Stimulated activated CD4-positive, alpha-beta T cell treated with anti-CD3 and anti-CD28 coated beads, Interleukin-1b, Interleukin-23, amount 100 ng/mL, for 1 hour (primary cell): ENCODE measurements at regions not wholly inside any gene's neighbourhood (a gene's known extent, or its start where the extent isn't known, plus 50 kb on each side); places are given as distances from the start of the nearest gene placed in this dataset.
A peak's percentile ranks its signal among the peaks of the same experiment; 100 is the strongest.

Experiments
- DNase-seq, 2 donors: peaks; one replicate each; pipeline ENCODE4 v3.0.0-alpha.2; 2020; ENCODE audit warnings: low read depth in 2 of 2

- DNase-seq = peak; percentile 32 to 71
Measured at GRCh38 chr2:204177977-204178522, 241.5 kb downstream of the ICOS start.

- no peak for DNase-seq
Measured at GRCh38 chr2:204180649-204181048, 244.1 kb downstream of the ICOS start.

GRCh38 chr2:204183608-204184007 is 247.0 kb downstream of the ICOS start:
- DNase-seq = no peak

GRCh38 chr2:204184226-204184625 is 247.7 kb downstream of the ICOS start:
- no peak for DNase-seq

DNA sequence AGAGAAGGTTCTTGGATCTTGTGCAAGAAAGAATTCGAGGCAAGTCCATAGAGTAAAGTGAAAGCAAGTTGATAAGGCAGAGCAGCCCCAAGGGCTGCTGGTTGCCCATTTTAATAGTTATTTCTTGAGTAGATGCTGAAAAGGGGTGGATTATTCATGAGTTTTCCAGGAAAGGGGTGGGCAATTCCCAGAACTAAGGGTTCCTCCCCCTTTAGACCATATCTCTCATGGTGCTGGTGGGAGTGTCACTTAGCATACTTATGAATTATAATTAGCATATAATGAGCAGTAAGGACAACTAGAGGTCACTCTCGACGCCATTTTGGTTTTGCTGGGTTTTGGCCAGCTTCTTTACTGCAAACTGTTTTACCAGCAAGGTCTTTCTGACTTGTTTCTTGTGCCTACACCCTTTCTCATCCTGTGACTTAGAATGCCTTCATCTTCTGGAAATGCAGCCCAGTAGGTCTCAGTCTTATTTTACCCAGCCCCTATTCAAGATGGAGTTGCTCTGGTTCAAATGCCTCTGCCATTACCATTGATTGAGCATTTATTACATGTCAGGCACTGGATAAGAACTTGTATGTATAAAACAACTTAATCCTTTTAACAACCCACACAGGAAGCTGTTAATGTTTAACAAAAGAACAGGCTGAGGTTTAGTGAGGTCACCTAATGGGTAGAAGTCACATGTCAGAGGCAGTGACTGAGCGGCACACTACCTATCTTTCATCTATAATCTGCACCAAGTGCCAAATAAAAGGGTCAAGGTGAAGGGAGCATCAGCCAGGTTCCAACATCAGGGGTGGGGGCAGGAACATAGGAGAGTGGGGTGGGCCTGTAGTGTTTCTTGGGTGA is 250.9 kb downstream of the ICOS start:
- DNase-seq = no peak

- DNase-seq = no peak
Measured at GRCh38 chr2:204191574-204191973, 255.0 kb downstream of the ICOS start.

GRCh38 chr2:204195498-204195897 is 258.9 kb downstream of the ICOS start:
- no peak for DNase-seq

DNA sequence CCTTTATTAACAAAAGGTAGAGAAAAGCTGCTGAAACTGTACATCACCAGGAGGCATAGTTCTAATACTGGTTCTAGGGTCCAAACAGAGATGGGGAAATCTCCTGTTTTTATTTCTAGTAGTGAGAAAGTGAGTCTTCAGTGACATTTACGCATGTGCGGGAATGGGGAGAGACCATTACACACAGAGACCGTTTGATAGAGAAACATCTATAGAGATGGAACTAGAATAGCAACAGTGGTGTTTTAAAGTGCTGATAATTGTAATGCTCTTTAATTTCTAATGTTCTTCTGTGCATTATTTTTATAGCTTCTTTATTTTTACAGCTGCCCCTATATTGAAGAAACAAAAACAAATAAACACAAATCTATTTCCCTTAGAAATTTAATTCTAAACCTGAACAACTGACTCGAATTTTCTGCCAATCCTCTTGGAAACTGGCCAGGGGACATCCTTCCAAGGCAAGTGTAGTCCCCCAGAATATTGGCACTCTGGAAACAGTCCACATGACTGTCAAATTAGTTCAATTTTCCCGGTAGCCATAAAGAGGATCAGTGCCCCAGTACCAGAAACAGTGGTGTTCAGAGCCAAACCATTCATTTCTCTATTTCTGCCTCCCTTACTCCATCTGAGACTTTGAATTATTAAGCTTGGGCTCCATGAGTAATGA is 260.9 kb downstream of the ICOS start:
- no peak for DNase-seq

DNA sequence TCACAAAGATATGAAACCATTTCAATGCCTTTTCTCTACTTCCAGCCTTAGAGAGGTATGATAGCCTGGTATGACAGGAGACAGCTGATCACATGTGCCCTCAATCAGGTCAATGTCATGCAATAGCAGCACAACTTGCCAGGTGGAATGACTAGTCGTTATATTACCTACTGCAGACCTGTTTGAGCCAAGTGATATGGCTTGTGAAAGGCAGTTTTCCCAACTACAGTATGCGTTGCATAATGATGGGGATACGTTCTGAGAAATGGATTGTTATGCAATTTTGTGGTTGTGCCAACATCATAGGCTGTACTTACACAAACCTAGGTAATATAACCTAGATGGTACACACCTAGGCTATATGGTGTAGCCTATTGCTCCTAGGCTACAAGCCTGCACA is 262.8 kb downstream of the ICOS start:
- no peak for DNase-seq

- no peak for DNase-seq
Measured at GRCh38 chr2:204201507-204201906, 264.9 kb downstream of the ICOS start.

DNA sequence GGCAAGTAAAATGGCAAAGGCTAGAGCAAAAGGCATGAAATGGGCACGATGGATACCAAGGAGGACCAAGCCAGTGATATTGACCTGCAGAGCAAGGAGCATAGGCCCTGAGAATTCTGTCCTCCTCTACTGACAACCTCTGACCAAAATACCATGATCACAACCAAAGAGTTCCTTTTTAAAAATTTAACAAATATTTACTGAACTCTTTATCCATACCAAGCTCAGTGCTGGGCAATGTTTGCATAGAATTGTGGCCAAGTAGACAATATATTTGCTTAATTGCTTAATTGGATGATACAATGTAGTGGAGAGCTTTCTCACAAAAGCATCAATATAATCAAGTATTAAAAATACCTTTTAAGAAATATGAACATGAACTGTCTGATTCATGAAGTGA is 265.7 kb downstream of the ICOS start:
- no peak for DNase-seq

GRCh38 chr2:204203704-204204103 is 267.1 kb downstream of the ICOS start:
- no peak for DNase-seq

DNA sequence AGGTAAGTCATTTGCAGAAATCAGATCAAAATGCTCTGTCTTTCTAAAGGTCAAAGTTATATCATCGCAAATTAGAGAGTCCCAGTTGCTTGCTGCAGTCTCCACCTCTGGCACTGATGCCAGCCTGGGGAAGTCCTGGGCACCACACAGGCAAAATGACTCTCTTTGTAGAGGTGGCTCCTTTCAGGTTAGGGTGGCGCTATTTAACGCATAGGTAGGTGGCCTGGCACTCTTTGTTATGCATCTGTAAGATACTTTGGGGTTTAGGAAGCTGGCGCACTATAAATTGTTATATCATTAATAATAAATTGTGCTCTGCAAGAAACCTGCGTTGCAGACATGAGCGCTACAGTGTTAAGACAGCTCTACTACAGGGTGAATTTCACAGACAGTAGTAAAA is 268.5 kb downstream of the ICOS start:
- DNase-seq = no peak

DNA sequence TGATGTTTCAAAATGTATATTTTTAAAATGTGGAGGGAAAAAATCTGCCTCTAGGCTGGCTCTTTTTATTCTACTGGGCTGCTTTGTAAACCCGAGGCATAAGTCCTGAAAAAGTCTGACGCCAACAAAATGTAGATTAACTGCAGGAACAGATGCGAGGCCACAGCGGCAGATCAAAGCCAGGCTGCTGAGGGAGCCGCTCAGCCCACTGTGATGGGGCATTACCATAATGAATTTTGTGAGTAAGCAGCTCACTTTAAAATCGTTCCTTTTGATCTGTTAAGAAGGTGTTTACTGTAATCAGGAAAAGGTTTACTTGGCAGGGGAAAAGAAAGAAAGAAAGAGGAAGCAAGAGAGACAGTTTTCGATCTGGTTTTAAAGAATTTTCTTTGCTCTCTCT is 269.0 kb downstream of the ICOS start:
- DNase-seq = no peak

DNA sequence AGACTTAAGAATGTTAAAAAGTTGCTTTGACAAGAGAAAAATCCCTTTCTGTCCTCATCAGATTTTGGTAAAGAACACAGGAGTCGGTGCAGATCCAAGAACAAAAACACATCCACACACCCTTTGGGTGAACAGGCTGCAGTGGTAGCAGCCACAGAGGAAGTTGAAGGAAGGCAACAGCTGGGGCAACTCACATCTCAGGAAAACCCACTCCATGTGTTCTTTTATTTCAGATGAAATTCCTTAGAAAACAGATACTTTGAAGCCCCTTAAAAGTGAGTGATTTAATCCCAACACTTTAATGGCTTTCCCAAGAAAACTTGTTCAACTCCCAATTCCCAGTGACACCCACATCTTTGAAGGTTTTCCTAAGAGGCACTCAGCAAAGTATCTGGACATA is 271.3 kb downstream of the ICOS start:
- DNase-seq = no peak

GRCh38 chr2:204213588-204213987 is 277.0 kb downstream of the ICOS start:
- no peak for DNase-seq

GRCh38 chr2:204218040-204218439 is 281.5 kb downstream of the ICOS start:
- no peak for DNase-seq

- no peak for DNase-seq
Measured at GRCh38 chr2:204219196-204219595, 282.6 kb downstream of the ICOS start.

DNA sequence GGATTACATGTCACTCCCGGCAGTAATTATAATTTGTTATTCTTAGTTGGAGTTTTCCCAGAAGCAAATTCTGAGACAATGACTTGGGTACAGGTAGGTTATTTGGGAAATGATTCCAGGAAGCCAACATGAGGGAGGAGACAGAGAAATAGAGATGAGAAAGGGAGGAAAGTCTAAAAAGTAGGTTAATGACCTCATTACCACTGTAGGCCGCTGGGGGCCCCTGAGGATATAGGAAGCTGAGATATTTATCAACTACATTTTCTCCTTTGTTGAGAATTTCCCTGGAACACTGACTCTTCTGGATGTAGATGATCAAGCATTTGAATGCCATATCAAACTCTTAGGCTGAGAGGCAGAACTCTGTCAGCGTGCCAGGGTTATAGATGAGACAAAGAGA is 284.3 kb downstream of the ICOS start:
- DNase-seq = no peak

DNA sequence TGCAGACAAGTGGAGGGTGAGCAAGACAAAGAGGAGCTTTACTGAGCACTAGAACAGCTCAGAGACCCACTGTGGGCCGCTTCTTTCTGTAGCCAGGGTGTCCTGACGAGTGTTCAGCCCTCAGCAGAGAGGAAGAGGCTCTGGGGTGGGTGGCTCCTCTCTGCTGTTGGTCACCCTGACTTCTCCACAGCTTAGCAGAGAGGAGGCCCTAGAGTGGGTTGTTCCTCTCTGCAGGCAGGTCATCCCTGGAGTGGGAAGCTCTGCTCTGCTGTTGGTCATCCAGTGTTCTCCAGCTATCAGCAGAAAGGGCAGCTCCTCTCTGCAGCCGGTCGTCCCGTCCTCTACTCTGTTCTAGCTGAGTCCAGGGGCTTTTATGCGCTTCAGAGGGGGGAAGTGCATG is 286.5 kb downstream of the ICOS start:
- no peak for DNase-seq

- DNase-seq = no peak
Measured at GRCh38 chr2:204223544-204223943, 287.0 kb downstream of the ICOS start.

DNA sequence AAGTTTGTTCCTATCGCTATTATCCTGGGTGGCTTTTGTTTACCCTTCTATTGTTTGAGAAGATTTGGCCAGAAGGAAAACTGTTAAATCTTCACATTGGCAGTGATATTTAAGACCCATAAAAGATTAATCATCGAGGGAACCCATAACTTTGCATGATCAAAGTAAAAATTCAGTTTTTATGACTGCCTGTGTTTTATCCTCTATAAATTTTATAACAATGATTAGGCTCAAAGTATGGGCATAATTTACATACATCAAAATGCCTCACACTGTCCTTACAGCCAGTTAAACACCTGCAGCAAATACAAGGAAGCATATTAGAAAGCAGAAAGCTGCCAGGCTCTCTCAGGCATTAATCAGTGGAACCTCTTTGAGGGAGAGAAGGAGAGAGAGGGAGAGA is 289.1 kb downstream of the ICOS start:
- no peak for DNase-seq

- DNase-seq = no peak
Measured at GRCh38 chr2:204226305-204226880, 289.8 kb downstream of the ICOS start.
